ENCODE measurements at regions not wholly inside any gene's neighbourhood (a gene's known extent, or its start where the extent isn't known, plus 50 kb on each side); places are given as distances from the start of the nearest gene placed in this dataset.

DNA sequence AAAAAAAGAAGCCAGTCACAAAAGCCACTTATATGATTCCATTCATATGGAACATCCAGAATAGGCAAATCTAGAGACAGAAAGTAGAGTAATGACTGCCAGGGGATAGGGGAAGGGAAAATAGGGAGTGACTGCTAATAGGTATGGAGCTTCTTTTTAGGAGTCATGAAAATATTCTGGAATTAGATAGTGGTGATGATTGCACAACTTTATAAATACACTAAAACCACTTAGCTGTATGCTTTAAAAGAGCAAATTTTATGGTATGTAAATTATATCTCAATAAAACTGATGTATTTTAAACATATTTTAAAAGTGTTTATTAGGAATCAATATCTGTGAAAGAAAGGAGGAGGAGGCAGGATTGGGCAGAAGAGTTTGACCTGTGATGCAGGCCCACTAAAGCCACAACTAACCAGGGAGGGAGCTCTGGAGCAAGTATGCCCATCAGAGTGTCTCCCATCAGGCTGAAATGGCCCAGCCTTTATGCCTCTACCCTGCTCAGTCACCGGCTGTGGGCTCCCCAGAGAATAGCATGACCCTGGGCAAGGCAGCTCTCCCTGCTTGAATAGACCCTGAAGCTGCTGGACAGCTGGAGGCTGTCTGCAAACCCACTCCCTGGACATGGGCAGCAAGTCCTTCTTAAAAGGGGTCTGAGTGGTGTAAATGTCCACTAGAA is 96.0 kb upstream of the SLC44A1 start:
- no peaks in the 10 kb centered on the region for H3K9me3 Mint-ChIP-seq
- peaks cover 3% of the 10 kb centered on the region for H3K4me1 Mint-ChIP-seq
- no peak overlapping the region for H3K4me3 Mint-ChIP-seq
- intact Hi-C loops (cut with micrococcal nuclease), result no loop called here
- ChIA-PET POLR2A (no interaction called here), CTCF (no interaction called here)
- DNase-seq, result no peak
- no peak overlapping the region for H3K27ac Mint-ChIP-seq
- H3K27me3 Mint-ChIP-seq, result peaks cover 2% of the 10 kb centered on the region
- TF ChIP-seq CTCF (IDR thresholded peaks at IDR 0.05), result no peak
- H3K36me3 Mint-ChIP-seq (ENCODE audit: low read depth), result no peaks in the 10 kb centered on the region
- ATAC-seq (ENCODE audit: low read depth), result no peak

DNA sequence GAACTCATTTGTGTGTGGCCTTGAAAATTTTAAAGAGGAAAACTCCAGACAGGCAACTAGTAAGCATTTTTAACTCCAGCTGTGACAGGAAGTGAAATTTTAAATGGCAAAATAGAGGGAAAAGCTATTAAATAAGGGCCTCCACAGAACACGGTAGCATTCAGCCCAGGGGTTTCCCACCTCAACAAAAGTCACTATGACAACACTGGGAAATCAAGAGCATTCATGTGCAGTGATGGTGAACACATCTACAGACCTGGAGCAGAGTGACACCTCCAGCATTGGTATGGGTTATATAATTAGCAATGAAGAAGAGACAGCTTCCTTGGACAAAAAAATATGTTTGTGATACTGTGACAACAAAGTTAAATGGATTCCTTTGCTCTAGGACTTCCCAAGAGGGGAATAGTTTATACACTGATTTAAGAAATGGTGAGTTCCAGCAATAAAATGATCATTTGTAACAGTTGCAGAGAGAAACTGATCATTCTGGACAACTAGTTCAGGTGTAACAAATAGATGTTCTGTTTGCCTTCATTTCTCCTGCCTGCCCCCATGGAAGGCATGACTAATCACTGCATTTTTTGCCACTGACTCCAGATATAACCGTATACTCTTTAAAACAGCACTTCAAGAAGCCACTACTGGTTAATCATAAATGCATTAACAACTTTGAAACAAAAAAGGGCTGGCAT is 93.3 kb upstream of the SLC44A1 start:
- Mint-ChIP-seq H3K9me3 (no peaks in the 10 kb centered on the region), H3K27ac (no peak overlapping the region), H3K4me3 (no peak overlapping the region), H3K4me1 (peaks cover 3% of the 10 kb centered on the region), H3K36me3 (ENCODE audit: low read depth) (no peaks in the 10 kb centered on the region), H3K27me3 (no peaks in the 10 kb centered on the region)
- DNase-seq (no peak), ATAC-seq (ENCODE audit: low read depth) (no peak)
- ChIA-PET CTCF (no interaction called here), POLR2A (no interaction called here)
- intact Hi-C loops (cut with micrococcal nuclease), result no loop called here
- no peak for TF ChIP-seq CTCF (IDR thresholded peaks at IDR 0.05)

DNA sequence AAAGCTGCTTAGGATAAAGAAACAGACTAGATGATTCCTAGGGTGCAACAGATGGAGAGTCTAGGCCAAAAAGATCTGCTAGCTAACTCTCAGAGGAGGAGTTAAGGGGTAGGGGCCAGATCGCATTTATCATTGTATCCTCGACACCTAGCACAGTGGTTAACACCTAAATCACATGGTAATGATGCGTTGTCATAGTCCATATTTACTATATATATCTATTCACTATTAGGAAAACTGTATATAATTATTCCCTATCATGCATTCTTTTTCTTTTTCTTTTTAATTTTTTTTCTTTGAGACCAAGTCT is 92.8 kb upstream of the SLC44A1 start:
- ChIA-PET CTCF (no interaction called here), POLR2A (no interaction called here)
- Mint-ChIP-seq H3K27ac (no peak overlapping the region), H3K27me3 (no peaks in the 10 kb centered on the region), H3K9me3 (no peaks in the 10 kb centered on the region), H3K4me3 (no peak overlapping the region), H3K36me3 (ENCODE audit: low read depth) (no peaks in the 10 kb centered on the region), H3K4me1 (peaks cover 3% of the 10 kb centered on the region)
- intact Hi-C loops (cut with micrococcal nuclease), result no loop called here
- ATAC-seq (ENCODE audit: low read depth), result no peak
- TF ChIP-seq CTCF (IDR thresholded peaks at IDR 0.05), result no peak
- DNase-seq, result no peak

- H3K27ac Mint-ChIP-seq, result no peak overlapping the region
- no peak for ATAC-seq (ENCODE audit: low read depth)
- ChIA-PET CTCF (interaction anchor here (6.2 kb wide), 1 partner anchor 292 kb away, joined by 53 read pairs; no protein-coding TSS in a partner anchor), POLR2A (no interaction called here)
- no peaks in the 10 kb centered on the region for H3K27me3 Mint-ChIP-seq
- H3K4me3 Mint-ChIP-seq, result no peak overlapping the region
- no peaks in the 10 kb centered on the region for H3K36me3 Mint-ChIP-seq (ENCODE audit: low read depth)
- DNase-seq, result no peak
- H3K4me1 Mint-ChIP-seq, result peaks cover 3% of the 10 kb centered on the region
- intact Hi-C loops (cut with micrococcal nuclease), result no loop called here
- TF ChIP-seq CTCF (IDR thresholded peaks at IDR 0.05), result no peak
- H3K9me3 Mint-ChIP-seq, result no peaks in the 10 kb centered on the region
Observed at GRCh38 chr9:105154723-105155191, 89.7 kb upstream of the SLC44A1 start.

DNA sequence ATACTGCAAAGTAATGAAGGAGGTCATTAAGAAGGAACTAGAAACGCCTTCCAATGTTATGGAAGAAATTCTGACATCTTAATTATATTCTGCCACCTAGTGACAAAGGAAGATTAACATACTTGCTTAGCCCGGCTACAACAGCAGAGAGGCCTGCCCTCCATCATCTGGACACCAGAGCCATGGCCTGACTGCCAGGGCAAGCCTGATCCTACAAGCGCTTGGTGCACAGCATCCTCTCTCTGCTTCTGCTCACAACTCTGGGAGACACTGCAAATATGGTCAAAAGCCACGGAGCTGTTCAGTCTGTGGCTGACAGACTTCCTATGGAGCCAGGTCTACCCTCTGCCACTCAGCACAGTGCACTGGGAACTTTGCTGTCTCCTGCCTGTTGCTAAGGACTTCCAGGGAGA is 87.3 kb upstream of the SLC44A1 start:
- peak; percentile 50 for ATAC-seq (ENCODE audit: low read depth)
- intact Hi-C loops (cut with micrococcal nuclease), result loop anchor here (1.0 kb wide), 3 partner anchors 231 to 377 kb away; no protein-coding TSS in a partner anchor
- H3K4me1 Mint-ChIP-seq, result no peaks in the 10 kb centered on the region
- H3K27me3 Mint-ChIP-seq, result no peaks in the 10 kb centered on the region
- no peaks in the 10 kb centered on the region for H3K9me3 Mint-ChIP-seq
- no peak for DNase-seq
- no peak for TF ChIP-seq CTCF (IDR thresholded peaks at IDR 0.05)
- H3K36me3 Mint-ChIP-seq (ENCODE audit: low read depth), result no peaks in the 10 kb centered on the region
- POLR2A ChIA-PET, result no interaction called here
- CTCF ChIA-PET, result interaction anchor here (1.4 to 6.2 kb wide), 2 partner anchors 295 to 377 kb away, joined by 4 to 53 read pairs; no protein-coding TSS in a partner anchor
- no peak overlapping the region for H3K4me3 Mint-ChIP-seq
- H3K27ac Mint-ChIP-seq, result no peak overlapping the region
